ENCODE measurements at regions not wholly inside any gene's neighbourhood (a gene's known extent, or its start where the extent isn't known, plus 50 kb on each side); places are given as distances from the start of the nearest gene placed in this dataset.

- no peak for TF ChIP-seq ZNF562 (CRISPR knock-in tag; IDR thresholded peaks at IDR 0.05; ENCODE audit: borderline replicate concordance)
- TF ChIP-seq ATAD3A (CRISPR knock-in tag; IDR thresholded peaks at IDR 0.05), result no peak
- no peak for TF ChIP-seq ZNF264 (CRISPR knock-in tag; IDR thresholded peaks at IDR 0.05)
Observed at GRCh38 chr11:15818132-15818842, 538.1 kb downstream of the SOX6 start (continued).

GRCh38 chr11:15819679-15820286 is 536.6 kb downstream of the SOX6 start:
- 8% methylated on average over 5 of the region's 8 CpGs for WGBS (ENCODE audit: low lambda C conversion rate)
- FAIRE-seq (peak; percentile 72), DNase-seq (ENCODE audit: low spot score) (peak; percentile 46), ATAC-seq (peak; percentile 98)
- Histone ChIP-seq H3K9ac (ENCODE audit: insufficient read depth, low read depth, low read length) (no peak overlapping the region), H3K9me3 (ENCODE audit: low read length) (no peaks in the 10 kb centered on the region), H3K36me3 (replicated peaks in 1 of 2; ENCODE audit: control insufficient read depth in 1 of 2, insufficient read depth in 2 of 2, low read length in 2 of 2) (no peaks in the 10 kb centered on the region), H3K27ac (ENCODE audit: extremely low read length, insufficient read depth, low read length) (no peak overlapping the region), H2AFZ (ENCODE audit: low read length) (no peak overlapping the region), H3K27me3 (ENCODE audit: control insufficient read depth in 1 of 2, insufficient read depth in 2 of 2, low read length in 2 of 2) (no peaks in the 10 kb centered on the region), H3K4me2 (ENCODE audit: low read depth, low read length) (no peak overlapping the region), H3K4me3 (replicated peaks in 1 of 3; ENCODE audit: insufficient read depth in 1 of 3, low read depth in 2 of 3, low read length in 3 of 3) (no peak overlapping the region), H3K79me2 (ENCODE audit: insufficient read depth, low read length) (no peaks in the 10 kb centered on the region), H4K20me1 (ENCODE audit: insufficient read depth, low read length) (no peaks in the 10 kb centered on the region), H3K4me1 (ENCODE audit: insufficient read depth, low read length) (no peaks in the 10 kb centered on the region)
- BruUV-seq (replicated peaks), result no TSS peak
- intact Hi-C loops (cut with micrococcal nuclease; ENCODE audit: unreplicated experiment), result loop anchor here (1.0 kb wide), 1 partner anchor 794 kb away; no protein-coding TSS in a partner anchor
- CTCF ChIA-PET (ENCODE audit: low intra/inter-chr PET ratio, low total read pairs), result interaction anchor here (1.7 kb wide), 1 partner anchor 793 kb away, joined by 15 read pairs; no protein-coding TSS in a partner anchor
- POLR2A ChIA-PET, result no interaction called here
- in situ Hi-C loops (cut with HindIII; ENCODE audit: extremely low pct_ligation_motif_present, low pct_unique_long_range_greater_than_20kb), result loop anchor here (10.0 kb wide), 1 partner anchor 795 kb away; no protein-coding TSS in a partner anchor
- TF ChIP-seq HOXD1 (CRISPR knock-in tag; IDR thresholded peaks at IDR 0.05), result no peak
- no peak for TF ChIP-seq ZNF557 (CRISPR knock-in tag; IDR thresholded peaks at IDR 0.05)
- no peak for TF ChIP-seq SRSF4 (IDR thresholded peaks at IDR 0.05; ENCODE audit: low read depth, low read length, poor library complexity, severe bottlenecking)
- TF ChIP-seq ZNF3 (CRISPR knock-in tag; IDR thresholded peaks at IDR 0.05), result no peak
- no peak for TF ChIP-seq ZNF501 (CRISPR knock-in tag; IDR thresholded peaks at IDR 0.05)
- TF ChIP-seq AKNA (CRISPR knock-in tag; IDR thresholded peaks at IDR 0.05; ENCODE audit: borderline replicate concordance), result no peak
- no peak for TF ChIP-seq ZNF619 (CRISPR knock-in tag; IDR thresholded peaks at IDR 0.05)
- TF ChIP-seq KDM2A (CRISPR knock-in tag; IDR thresholded peaks at IDR 0.05; ENCODE audit: borderline replicate concordance, low read depth), result peak; percentile 56; the same call in 1 of the 2 replicates
- TF ChIP-seq KLF13 (CRISPR knock-in tag; IDR thresholded peaks at IDR 0.05), result no peak
- peak; percentile 51; the same call in 1 of the 2 replicates for TF ChIP-seq ZNF331 (CRISPR knock-in tag; IDR thresholded peaks at IDR 0.05)
- TF ChIP-seq CENPX (CRISPR knock-in tag; IDR thresholded peaks at IDR 0.05), result no peak
- no peak for TF ChIP-seq ZSCAN25 (CRISPR knock-in tag; IDR thresholded peaks at IDR 0.05)
- no peak for TF ChIP-seq ZBTB3 (CRISPR knock-in tag; IDR thresholded peaks at IDR 0.05; ENCODE audit: borderline replicate concordance, low read depth)
- TF ChIP-seq PAF1 (CRISPR knock-in tag; IDR thresholded peaks at IDR 0.05), result no peak
- TF ChIP-seq ZNF616 (CRISPR knock-in tag; IDR thresholded peaks at IDR 0.05; ENCODE audit: low read depth), result no peak
- peak; percentile 33; the same call in 1 of the 2 replicates for TF ChIP-seq ELF3 (CRISPR knock-in tag; IDR thresholded peaks at IDR 0.05)
